Heart right ventricle (tissue), 16 donors: ENCODE measurements at regions not wholly inside any gene's neighbourhood (a gene's known extent, or its start where the extent isn't known, plus 50 kb on each side); places are given as distances from the start of the nearest gene placed in this dataset.

Experiments
- ATAC-seq, 8 donors: fragments of 200-7000 bp; cut with Tn5 transposase; one replicate each; pipeline ENCODE4 v1.9.1; 2020; ENCODE audit warnings: mild to moderate bottlenecking in 8 of 8, moderate library complexity in 8 of 8, moderate number of reproducible peaks in 1 of 8
- DNase-seq, 2 donors: peaks; one replicate each; pipeline ENCODE4 v3.0.0-alpha.2; 2020
- H3K27ac ChIP-seq, 10 donors: fragments of 200-600 bp; sonication (generic) in 2 of 10; one replicate each; pipeline versions ENCODE4 v1.5.0 to v1.8.0; 2020 to 2022; ENCODE audit warnings: mild to moderate bottlenecking in 3 of 10
- H3K27me3 ChIP-seq, 7 donors: fragments of 200-600 bp; one replicate each; pipeline ENCODE4 v1.8.0; 2021 to 2022; ENCODE audit warnings: mild to moderate bottlenecking in 2 of 7
- H3K36me3 ChIP-seq, 9 donors: fragments of 200-600 bp; sonication (generic) in 1 of 9; one replicate each; pipeline versions ENCODE4 v1.5.0 to v1.8.0; 2020 to 2022; ENCODE audit warnings: mild to moderate bottlenecking in 2 of 9
- H3K4me1 ChIP-seq, 9 donors: fragments of 200-600 bp; sonication (generic) in 1 of 9; one replicate each; pipeline versions ENCODE4 v1.5.0 to v1.8.0; 2020 to 2022; ENCODE audit warnings: mild to moderate bottlenecking in 4 of 9
- H3K4me3 ChIP-seq, 10 donors: fragments of 200-600 bp; sonication (generic) in 2 of 10; one replicate each; pipeline versions ENCODE4 v1.5.0 to v1.8.0; 2020 to 2022; ENCODE audit warnings: mild to moderate bottlenecking in 7 of 10, moderate library complexity in 2 of 10
- H3K9me3 ChIP-seq, 11 donors: fragments of 200-600 bp in 10 of 11; sonication (generic) in 2 of 11; one replicate each; pipeline versions ENCODE4 v1.5.0 to v1.8.0; 2013 to 2022; ENCODE audit warnings: mild to moderate bottlenecking in 2 of 11, control low read depth in 1 of 11, moderate library complexity in 1 of 11
- WGBS, 2 donors: extraction: QIAGEN DNeasy Blood & Tissue Kit; methylation state at CpG; one replicate each; pipeline ENCODE4 v1.1.7; 2013; ENCODE audit warnings: inconsistent platforms in 1 of 2; 5-methylcytosine and 5-hydroxymethylcytosine counted together
- intact Hi-C, 10 donors: fragments of 100-400 bp; cut with DNase I; formaldehyde crosslinking; loops; one replicate each; pipeline versions ENCODE4 v1.11.1 to v1.14.2; 2022
- TF ChIP-seq, protein P1 (sequence below), 9 donors: fragments of 200-600 bp; sonication (generic) in 2 of 9; IDR thresholded peaks; one replicate each; pipeline versions ENCODE4 v1.5.0 to v1.8.0; 2021 to 2022; ENCODE audit warnings: antibody characterized with exemption in 9 of 9, mild to moderate bottlenecking in 5 of 9, moderate library complexity in 1 of 9
- donor health status: Arrhythmogenic right ventricular cardiomyopathy.
- donor health status: ischemic (EF 13 %, LVEDD 7.1; RV severe dilation, severe dysfunction).
- donor health status: healthy with polysubstance abuse.
- donor health status: DM: no; HTN: yes; CAD: no.
- donor health status: DM: no; HTN: no; CAD: no.
- donor health status: ischemic (EF 25% LVEDD 6.9; RV normal size, moderate dysfunction).
- donor health status: ischemic (EF 25% LVEDD 5.7; RV mildly dilated, moderate dysfunction).
- donor health status: healthy.
- donor health status: DM: yes; HTN: yes; CAD: no.
- donor health status: Ischemic cardiomyopathy.
- donor health status: ischemic (EF 35%, LVEDD 5.7; RV mildly dilated, moderate dysfunction).
- donor health status: nonischemic (EF 11% LVEDD 7.7; RV severe dilation, severe dysfunction).
- donor health status: DM: yes; HTN: yes; CAD: no.
- donor health status: PGD.
- donor health status: ischemic (EF 29% LVEDD 5.4; RV normal size, mild dysfunction).
- donor health status: nonischemic (EF 23%, LVEDD 6.1; RV moderate dilation, normal function).

GRCh38 chr6:140440223-140440835 lies 1065.9 kb upstream of the CITED2 start:
- H3K27me3 ChIP-seq: no peaks in the 10 kb centered on the region
- intact Hi-C loops: loop anchor here in 7 of 10 donors (2.0 to 10.0 kb wide), 11 partner anchors 366 to 1223 kb away; partner anchors contain the start of gene CITED2 (in 4 of the 7)
- peak overlapping the region in 7 of 10 donors; percentile 17 to 62 (median 36) for H3K27ac ChIP-seq
- TF ChIP-seq, protein P1, sequence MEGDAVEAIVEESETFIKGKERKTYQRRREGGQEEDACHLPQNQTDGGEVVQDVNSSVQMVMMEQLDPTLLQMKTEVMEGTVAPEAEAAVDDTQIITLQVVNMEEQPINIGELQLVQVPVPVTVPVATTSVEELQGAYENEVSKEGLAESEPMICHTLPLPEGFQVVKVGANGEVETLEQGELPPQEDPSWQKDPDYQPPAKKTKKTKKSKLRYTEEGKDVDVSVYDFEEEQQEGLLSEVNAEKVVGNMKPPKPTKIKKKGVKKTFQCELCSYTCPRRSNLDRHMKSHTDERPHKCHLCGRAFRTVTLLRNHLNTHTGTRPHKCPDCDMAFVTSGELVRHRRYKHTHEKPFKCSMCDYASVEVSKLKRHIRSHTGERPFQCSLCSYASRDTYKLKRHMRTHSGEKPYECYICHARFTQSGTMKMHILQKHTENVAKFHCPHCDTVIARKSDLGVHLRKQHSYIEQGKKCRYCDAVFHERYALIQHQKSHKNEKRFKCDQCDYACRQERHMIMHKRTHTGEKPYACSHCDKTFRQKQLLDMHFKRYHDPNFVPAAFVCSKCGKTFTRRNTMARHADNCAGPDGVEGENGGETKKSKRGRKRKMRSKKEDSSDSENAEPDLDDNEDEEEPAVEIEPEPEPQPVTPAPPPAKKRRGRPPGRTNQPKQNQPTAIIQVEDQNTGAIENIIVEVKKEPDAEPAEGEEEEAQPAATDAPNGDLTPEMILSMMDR (IDR thresholded peaks at IDR 0.05): no peak
- no peaks in the 10 kb centered on the region for H3K9me3 ChIP-seq
- 37 to 55% methylated on average over 2 of the region's 2 CpGs for WGBS, 2 donors
- H3K36me3 ChIP-seq: no peaks in the 10 kb centered on the region
- ATAC-seq (no peak), DNase-seq (no peak)
- H3K4me1 ChIP-seq: peaks cover 0 to 37% (median 10%) of the 10 kb centered on the region in 9 donors
- H3K4me3 ChIP-seq: no peak overlapping the region

- Histone ChIP-seq H3K27me3 (no peaks in the 10 kb centered on the region), H3K27ac (peak overlapping the region in 3 of 10 donors; percentile 9 to 33 (median 16)), H3K4me1 (peaks cover 0 to 37% (median 10%) of the 10 kb centered on the region in 9 donors), H3K9me3 (peaks cover 0 to 14% (median 0%) of the 10 kb centered on the region in 11 donors), H3K36me3 (no peaks in the 10 kb centered on the region), H3K4me3 (no peak overlapping the region)
- no peak for ATAC-seq
- WGBS, 2 donors: 79 to 89% methylated on average over 2 of the region's 2 CpGs
- DNase-seq: no peak
- TF ChIP-seq, protein P1 (IDR thresholded peaks at IDR 0.05): no peak
- intact Hi-C loops: loop anchor here in 7 of 10 donors (2.0 to 10.0 kb wide), 7 partner anchors 360 to 1070 kb away; partner anchors contain the start of gene CITED2 (in 3 of the 7)
These were observed 1063.9 kb upstream of the CITED2 start for GRCh38 chr6:140438346-140438735.

DNA sequence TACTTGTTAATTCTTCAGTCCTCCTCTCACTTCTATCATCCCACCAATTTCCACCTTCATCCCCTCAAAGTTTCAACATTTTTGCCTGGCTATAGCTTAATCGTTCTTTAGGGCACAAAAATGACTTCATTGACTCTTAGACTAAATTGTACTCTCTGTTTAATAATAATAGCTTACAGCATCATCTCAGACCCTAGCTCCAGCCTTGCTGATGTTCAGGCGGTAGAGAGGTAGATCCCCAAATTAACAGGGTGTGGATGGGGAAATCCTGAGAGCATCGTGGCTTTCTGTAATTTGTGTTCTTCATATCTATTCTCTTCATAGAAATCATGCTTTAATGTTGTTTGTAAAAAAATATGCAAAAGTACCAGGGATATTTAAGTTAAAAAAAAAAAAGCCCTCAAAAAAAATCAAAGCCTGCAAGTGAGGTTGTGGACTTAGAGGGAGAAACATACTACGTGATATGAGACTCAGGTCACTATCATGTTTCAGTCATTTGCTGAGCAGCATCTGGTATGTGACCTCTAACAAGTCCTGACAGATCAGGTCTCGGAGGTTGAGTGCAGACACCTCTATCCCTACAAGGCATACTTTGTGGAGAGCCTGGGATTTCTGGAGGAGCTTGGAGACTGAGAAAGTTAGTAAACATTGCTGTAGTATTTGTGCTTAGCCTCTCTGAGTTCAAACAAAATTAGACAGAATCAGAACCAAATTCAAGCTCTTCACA lies 1063.3 kb upstream of the CITED2 start:
- H3K27ac ChIP-seq: peak overlapping the region in 3 of 10 donors; percentile 9 to 33 (median 16)
- no peaks in the 10 kb centered on the region for H3K27me3 ChIP-seq
- peak in 1 of 8 donors; percentile 38 for ATAC-seq
- peaks cover 0 to 37% (median 10%) of the 10 kb centered on the region in 9 donors for H3K4me1 ChIP-seq
- intact Hi-C loops: loop anchor here in 7 of 10 donors (2.0 to 10.0 kb wide), 7 partner anchors 359 to 1069 kb away; partner anchors contain the start of gene CITED2 (in 3 of the 7)
- 66 to 73% methylated on average over 5 of the region's 5 CpGs for WGBS, 2 donors
- peaks cover 0 to 14% (median 0%) of the 10 kb centered on the region in 11 donors for H3K9me3 ChIP-seq
- no peaks in the 10 kb centered on the region for H3K36me3 ChIP-seq
- DNase-seq: no peak
- TF ChIP-seq, protein P1 (IDR thresholded peaks at IDR 0.05): no peak
- H3K4me3 ChIP-seq: no peak overlapping the region

- TF ChIP-seq, protein P1 (IDR thresholded peaks at IDR 0.05): no peak
- no peak for DNase-seq
- H3K27me3 ChIP-seq: no peaks in the 10 kb centered on the region
- intact Hi-C loops: loop anchor here in 5 of 10 donors (5.0 to 10.0 kb wide), 5 partner anchors 549 to 1064 kb away; partner anchors contain the start of gene CITED2 (in 3 of the 5)
- ATAC-seq: no peak
- H3K4me1 ChIP-seq: peaks cover 0 to 33% (median 10%) of the 10 kb centered on the region in 9 donors
- no peaks in the 10 kb centered on the region for H3K36me3 ChIP-seq
- no peak overlapping the region for H3K27ac ChIP-seq
- peaks cover 0 to 14% (median 0%) of the 10 kb centered on the region in 11 donors for H3K9me3 ChIP-seq
- H3K4me3 ChIP-seq: no peak overlapping the region
- 50 to 55% methylated on average over 2 of the region's 2 CpGs for WGBS, 2 donors
These were observed 1061.8 kb upstream of the CITED2 start for GRCh38 chr6:140436023-140436811.
